ENCODE measurements at regions not wholly inside any gene's neighbourhood (a gene's known extent, or its start where the extent isn't known, plus 50 kb on each side); places are given as distances from the start of the nearest gene placed in this dataset.

DNA sequence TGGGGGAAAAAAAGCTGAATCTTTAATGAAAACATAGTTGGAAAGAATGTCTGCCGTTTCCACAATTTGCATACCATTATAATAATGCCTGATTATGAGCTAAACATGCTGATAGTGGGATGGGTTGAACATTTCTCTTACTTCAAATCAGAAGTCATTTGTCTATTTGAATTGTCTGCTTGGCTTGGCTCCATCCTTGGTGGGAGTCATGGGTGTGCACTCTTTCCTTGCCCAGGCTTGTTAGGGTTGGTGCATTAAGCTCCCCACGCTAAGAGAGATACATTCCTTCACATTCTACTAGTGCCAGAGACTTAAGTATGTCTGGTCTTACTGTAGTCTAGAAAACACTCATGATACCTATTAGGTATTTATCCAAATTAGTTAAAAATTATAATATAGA lies 121.4 kb upstream of the RARB start:
- DNase-seq: no peak

DNA sequence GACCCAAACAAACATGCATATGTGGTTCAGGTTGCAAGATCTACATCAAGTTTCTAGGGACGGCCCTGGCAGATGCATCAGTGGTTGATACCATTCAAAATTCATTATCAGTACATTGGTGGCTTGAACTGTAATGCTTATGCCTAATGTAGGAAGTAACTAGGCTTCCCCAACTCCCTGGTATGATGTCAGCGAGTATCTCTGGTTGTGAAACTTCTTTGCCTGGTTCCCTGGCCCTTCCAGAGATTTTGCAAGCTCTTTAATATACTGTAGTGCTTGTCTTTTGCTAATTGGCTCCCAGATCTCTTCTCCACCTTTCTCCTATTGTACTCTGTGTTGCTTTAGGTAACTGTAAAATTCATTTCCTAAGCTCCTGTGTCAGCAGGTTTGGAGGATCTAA lies 114.8 kb upstream of the RARB start:
- DNase-seq: no peak

DNA sequence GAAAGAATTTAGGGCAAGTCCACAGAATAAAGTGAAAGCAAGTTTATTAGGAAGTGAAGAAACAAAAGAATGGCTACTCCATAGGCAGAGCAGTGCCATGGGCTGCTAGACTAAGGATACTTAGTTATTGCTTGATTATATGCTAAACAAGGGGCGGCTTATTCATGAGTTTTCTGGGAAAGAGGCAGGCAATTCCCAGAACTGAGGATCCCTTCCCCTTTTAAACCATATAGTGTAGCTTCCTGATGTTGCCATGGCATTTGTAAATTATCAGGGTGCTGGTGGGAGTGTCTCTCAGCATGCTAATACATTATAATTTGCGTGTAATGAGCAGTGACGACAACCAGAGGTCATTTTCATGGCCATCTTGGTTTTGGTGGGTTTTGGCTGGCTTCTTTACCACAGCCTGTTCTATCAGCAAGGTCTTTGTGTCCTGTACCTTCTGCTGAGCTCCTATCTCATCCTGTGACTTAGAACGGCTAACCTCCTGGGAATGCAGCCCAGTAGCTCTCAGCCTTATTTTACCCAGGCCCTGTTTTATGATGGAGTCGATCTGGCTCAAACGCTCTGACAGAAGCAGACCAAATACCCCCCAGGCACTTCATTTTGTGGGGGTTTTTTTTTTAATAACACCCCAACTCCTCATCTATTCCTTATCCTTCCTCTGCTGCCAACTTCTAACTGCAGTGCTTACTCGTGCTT lies 103.0 kb upstream of the RARB start:
- no peak for DNase-seq

DNA sequence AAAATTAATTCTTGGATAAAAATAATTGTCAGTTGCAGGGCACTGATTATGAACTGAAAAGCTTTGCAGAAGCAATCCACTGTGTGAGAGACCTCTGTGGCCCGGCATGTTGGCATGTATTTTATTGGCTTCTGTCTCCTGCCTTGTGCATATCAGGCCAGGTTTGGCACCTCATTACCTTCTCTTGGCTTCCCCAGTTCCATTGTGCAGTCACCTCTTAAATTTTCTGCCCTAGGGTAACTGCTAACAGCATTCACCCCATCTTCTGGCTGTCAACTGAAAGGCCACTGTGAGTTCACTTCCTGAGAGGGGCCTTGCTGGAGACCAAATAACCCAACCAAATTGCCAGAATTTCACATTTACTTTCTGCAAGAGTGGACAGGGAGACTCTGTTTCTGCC lies 92.7 kb upstream of the RARB start:
- no peak for DNase-seq

GRCh38 chr3:25338158-25338725 lies 89.8 kb upstream of the RARB start:
- DNase-seq: no peak

DNA sequence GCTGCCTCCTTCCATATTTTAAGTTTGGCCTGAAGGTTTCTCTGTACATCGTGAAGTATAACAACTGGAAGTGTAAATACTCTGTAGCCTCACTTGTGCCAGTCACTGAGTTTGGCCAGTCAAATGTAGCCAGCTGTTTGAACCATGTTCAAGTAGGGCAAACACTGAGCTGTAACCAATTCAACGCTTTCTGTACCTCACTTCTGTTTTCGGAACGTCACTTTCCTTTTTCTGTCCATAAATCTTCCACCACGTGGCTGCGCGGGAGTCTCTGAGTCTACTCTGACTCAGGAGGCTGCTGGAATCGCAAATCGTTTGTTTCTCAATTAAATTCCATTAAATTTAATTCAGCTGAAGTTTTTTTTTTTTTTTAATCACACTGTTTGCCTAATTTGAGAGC lies 88.8 kb upstream of the RARB start:
- no peak for DNase-seq

- no peak for DNase-seq
Measured at GRCh38 chr3:25344670-25345069, 83.4 kb upstream of the RARB start.

GRCh38 chr3:25349095-25349494 lies 79.0 kb upstream of the RARB start:
- DNase-seq: no peak

DNA sequence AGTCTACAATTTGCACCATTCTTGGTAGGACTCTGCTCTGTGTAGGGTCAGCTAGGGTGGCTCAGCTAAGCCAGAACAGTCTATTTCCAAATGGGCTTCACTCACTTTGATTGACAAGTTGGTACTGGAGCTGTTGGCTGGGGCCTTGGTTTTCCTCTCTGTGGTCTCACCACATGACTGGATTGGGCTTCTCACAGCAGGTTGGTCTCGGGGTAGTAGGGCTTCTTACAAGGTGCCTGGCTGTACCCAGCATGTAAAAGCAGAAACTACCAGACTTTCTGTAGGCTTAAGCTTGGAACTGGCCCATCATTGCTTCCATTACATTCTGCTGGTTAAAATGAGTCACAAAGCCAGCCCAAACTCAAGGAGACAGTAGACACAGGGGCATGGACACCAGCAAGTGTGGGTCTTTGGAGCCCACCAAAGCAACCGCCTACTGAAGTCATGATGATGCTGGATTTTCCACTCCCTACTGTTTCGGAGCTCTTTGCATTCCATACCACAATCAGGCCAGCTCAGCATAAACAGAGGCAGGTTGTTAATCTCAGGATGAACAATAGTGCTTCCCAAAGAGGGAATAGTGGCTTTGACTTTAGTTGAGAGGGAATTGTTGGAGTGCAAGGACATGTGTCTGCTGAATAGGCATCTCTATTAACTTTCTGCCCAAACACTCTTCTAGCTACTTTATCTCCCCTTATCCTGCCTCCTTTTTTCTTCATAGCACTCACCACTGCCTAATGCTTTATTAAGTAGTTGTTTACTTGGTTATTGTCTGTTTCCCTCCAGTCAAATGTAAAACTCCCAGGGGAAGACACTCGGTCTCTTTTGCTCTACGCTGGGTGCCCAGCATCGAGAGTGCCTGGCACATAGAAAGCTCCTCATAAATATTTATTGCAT lies 78.0 kb upstream of the RARB start:
- DNase-seq: no peak

DNA sequence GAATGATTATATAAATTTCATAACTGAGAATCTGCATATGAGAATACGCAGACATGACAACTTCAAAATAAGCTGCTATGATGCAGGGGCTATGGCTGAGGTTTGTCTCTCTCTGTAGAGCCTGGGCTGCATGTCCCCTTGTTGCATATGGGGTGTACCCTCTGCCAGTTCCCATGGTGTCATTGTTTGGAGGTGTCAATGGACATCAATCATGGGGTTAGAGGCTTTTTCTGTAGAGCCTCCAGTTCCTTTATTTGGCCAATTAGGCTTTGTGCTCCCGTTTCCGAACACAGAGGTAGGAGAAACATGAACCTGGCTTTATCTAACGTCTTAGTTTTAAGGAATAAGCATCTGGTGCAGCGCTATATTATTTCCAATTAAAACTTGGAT lies 77.3 kb upstream of the RARB start:
- no peak for DNase-seq

- DNase-seq: no peak
Measured at GRCh38 chr3:25354071-25354470, 74.0 kb upstream of the RARB start.

GRCh38 chr3:25355034-25355885 lies 72.8 kb upstream of the RARB start:
- DNase-seq: no peak

- DNase-seq: no peak
Measured at GRCh38 chr3:25355998-25356397, 72.1 kb upstream of the RARB start.

GRCh38 chr3:25362118-25362517 lies 65.9 kb upstream of the RARB start:
- DNase-seq: no peak

DNA sequence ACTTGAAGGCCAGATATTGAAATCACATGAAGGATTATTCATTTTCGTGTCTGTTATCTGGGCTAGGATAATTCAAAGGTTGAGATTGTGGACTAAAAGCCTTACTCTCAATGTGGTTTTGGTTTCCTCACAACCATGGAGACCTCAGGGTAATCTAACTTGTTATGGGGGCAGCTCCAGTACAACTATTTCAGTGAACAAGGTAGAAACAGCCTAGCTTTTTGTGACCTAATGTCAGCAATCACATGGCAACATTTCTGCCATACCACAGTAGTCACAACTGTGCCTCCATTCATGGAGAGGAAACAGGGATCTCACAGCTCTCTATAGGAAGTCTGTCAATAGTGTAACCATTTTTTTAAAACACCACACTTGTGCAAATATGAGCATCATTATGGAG lies 62.4 kb upstream of the RARB start:
- no peak for DNase-seq

DNA sequence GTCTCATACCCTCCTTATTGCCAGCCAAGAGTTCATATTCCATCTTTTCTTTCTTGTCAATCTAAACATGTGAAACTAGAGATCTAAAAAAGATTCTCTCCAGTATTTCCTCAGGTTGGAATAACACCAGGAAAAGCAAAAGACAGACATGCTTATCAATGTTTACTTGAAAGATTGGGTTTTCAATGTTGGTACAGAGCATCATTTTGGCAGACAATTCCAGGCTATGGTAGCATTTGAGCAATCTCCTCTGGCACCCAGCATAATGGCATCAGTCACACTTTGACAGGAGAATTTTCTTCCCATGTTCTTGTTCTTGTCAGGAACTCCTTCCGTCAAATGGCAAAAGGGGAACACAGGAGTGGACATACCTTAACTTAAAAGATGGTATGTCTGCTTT lies 61.0 kb upstream of the RARB start:
- DNase-seq: no peak

GRCh38 chr3:25372167-25372566 lies 55.9 kb upstream of the RARB start:
- DNase-seq: no peak

- no peak for DNase-seq
Measured at GRCh38 chr3:25376340-25376739, 51.7 kb upstream of the RARB start.

DNA sequence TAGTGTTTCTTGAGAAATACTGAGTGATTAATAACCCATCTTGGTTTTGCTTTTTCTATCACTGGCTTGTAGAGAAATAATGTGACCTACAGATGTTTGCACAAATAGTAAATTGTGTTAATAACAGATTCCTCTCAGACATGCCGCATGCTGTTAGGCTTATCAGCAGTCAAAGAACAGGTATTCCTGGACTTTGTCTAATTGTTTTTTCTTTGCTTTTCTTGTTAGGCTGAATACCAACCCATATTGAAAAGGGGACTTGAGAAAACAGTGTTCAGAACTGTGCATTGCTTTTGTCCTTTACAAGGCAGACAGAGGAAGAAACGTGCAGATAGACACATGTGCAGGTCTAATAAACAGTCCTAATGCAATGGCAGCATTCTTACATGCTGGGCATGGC lies 51.0 kb upstream of the RARB start:
- DNase-seq: no peak

Data from stimulated activated CD4-positive, alpha-beta T cell treated with anti-CD3 and anti-CD28 coated beads, Interleukin-4, amount 100 ng/mL, for 4 hours (primary cell).